H9 (cell line): ENCODE measurements at regions not wholly inside any gene's neighbourhood (a gene's known extent, or its start where the extent isn't known, plus 50 kb on each side); places are given as distances from the start of the nearest gene placed in this dataset.

Source experiments
- DNase-seq: peaks from one replicate; pipeline ENCODE4 v3.0.0-alpha.2; 2017
- H2AFZ ChIP-seq: one replicate; pipeline ENCODE4 v1.6.1; 2013; ENCODE audit warnings: mild to moderate bottlenecking, low read length, control low read depth, moderate library complexity
- H2AK5ac ChIP-seq: 2 replicates; pipeline ENCODE4 v1.6.1; 2013; ENCODE audit warnings: low read length, control low read depth, mixed read lengths; ENCODE audit not compliant: insufficient read length
- H2BK120ac ChIP-seq: one replicate; pipeline ENCODE4 v1.6.1; 2013; ENCODE audit warnings: low read depth, mild to moderate bottlenecking, low read length, control low read depth, inconsistent platforms; ENCODE audit not compliant: poor library complexity, severe bottlenecking
- H2BK12ac ChIP-seq: 2 replicates; pipeline ENCODE4 v1.6.1; 2013; ENCODE audit warnings: low read length, control low read depth, mixed read lengths, low read depth; ENCODE audit not compliant: insufficient read length
- H2BK15ac ChIP-seq: 2 replicates; pipeline ENCODE4 v1.6.1; 2013; ENCODE audit warnings: low read depth, low read length, control low read depth
- H2BK20ac ChIP-seq: one replicate; pipeline ENCODE4 v1.6.1; 2013; ENCODE audit warnings: low read depth, mild to moderate bottlenecking, low read length, control low read depth, inconsistent platforms; ENCODE audit not compliant: poor library complexity, severe bottlenecking
- H2BK5ac ChIP-seq: 2 replicates; pipeline ENCODE4 v1.6.1; 2013; ENCODE audit warnings: low read length, control low read depth, mixed read lengths; ENCODE audit not compliant: insufficient read length
- H3K14ac ChIP-seq: 2 replicates; pipeline ENCODE4 v1.6.1; 2013; ENCODE audit warnings: low read length, control low read depth; ENCODE audit not compliant: insufficient read depth
- H3K18ac ChIP-seq: 2 replicates; pipeline ENCODE4 v1.6.1; 2013; ENCODE audit warnings: low read depth, mild to moderate bottlenecking, mixed read lengths, low read length, control low read depth; ENCODE audit not compliant: insufficient read length
- H3K23ac ChIP-seq: 2 replicates; pipeline ENCODE4 v1.6.1; 2013; ENCODE audit warnings: low read length, control low read depth, mixed read lengths, low read depth; ENCODE audit not compliant: insufficient read length
- H3K23me2 ChIP-seq: 2 replicates; pipeline ENCODE4 v1.6.1; 2013; ENCODE audit warnings: low read depth, mild to moderate bottlenecking, mixed read lengths, low read length, control low read depth; ENCODE audit not compliant: insufficient read length, poor library complexity, severe bottlenecking
- H3K27ac ChIP-seq: 2 replicates; pipeline ENCODE4 v1.5.1; 2013; ENCODE audit warnings: low read length, control low read depth, mixed read lengths, low read depth; ENCODE audit not compliant: insufficient read length
- H3K27me3 ChIP-seq: 2 replicates; pipeline ENCODE4 v1.6.1; 2013; ENCODE audit warnings: low read length, control low read depth, inconsistent platforms; ENCODE audit not compliant: insufficient read depth
- H3K4ac ChIP-seq: 2 replicates; pipeline ENCODE4 v1.6.1; 2013; ENCODE audit warnings: low read depth, mild to moderate bottlenecking, control low read depth, inconsistent platforms, low read length, moderate library complexity
- H3K4me1 ChIP-seq: 2 replicates; pipeline ENCODE4 v1.6.1; 2013; ENCODE audit warnings: low read length, control low read depth, inconsistent platforms; ENCODE audit not compliant: insufficient read depth
- H3K4me2 ChIP-seq: 2 replicates; pipeline ENCODE4 v1.6.1; 2013; ENCODE audit warnings: low read length, control low read depth, mixed read lengths; ENCODE audit not compliant: insufficient read length, insufficient read depth
- H3K56ac ChIP-seq: 2 replicates; pipeline ENCODE4 v1.6.1; 2013; ENCODE audit warnings: low read depth, mild to moderate bottlenecking, mixed read lengths, low read length, control low read depth; ENCODE audit not compliant: insufficient read length
- H3K79me1 ChIP-seq: 2 replicates; pipeline ENCODE4 v1.6.1; 2013; ENCODE audit warnings: low read depth, mild to moderate bottlenecking, moderate library complexity, low read length, control low read depth, inconsistent platforms; ENCODE audit not compliant: insufficient read depth, poor library complexity, severe bottlenecking
- H3K79me2 ChIP-seq: 2 replicates; pipeline ENCODE4 v1.6.1; 2013; ENCODE audit warnings: low read length, control low read depth, inconsistent platforms; ENCODE audit not compliant: insufficient read depth
- H3K9ac ChIP-seq: 2 replicates; pipeline ENCODE4 v1.6.1; 2013; ENCODE audit warnings: low read length, control low read depth, mixed read lengths; ENCODE audit not compliant: insufficient read length; ENCODE audit errors: extremely low read depth
- H3K9me3 ChIP-seq: one replicate; pipeline ENCODE4 v1.6.1; 2013; ENCODE audit warnings: low read depth, low read length, inconsistent platforms; ENCODE audit not compliant: control insufficient read depth
- H3T11ph ChIP-seq: one replicate; pipeline ENCODE4 v1.6.1; 2013; ENCODE audit warnings: mild to moderate bottlenecking, low read length, control low read depth, inconsistent platforms
- H4K20me1 ChIP-seq: one replicate; pipeline ENCODE4 v1.6.1; 2013; ENCODE audit not compliant: control insufficient read depth, insufficient read length, insufficient read depth
- H4K5ac ChIP-seq: 2 replicates; pipeline ENCODE4 v1.6.1; 2013; ENCODE audit warnings: low read depth, mild to moderate bottlenecking, mixed read lengths, low read length, control low read depth; ENCODE audit not compliant: insufficient read length
- H4K8ac ChIP-seq: replicated peaks from 2 replicates; pipeline ENCODE4 v1.6.1; 2013; ENCODE audit warnings: low read length, control low read depth, mixed read lengths, low read depth; ENCODE audit not compliant: insufficient read length
- H4K91ac ChIP-seq: 2 replicates; pipeline ENCODE4 v1.6.1; 2013; ENCODE audit warnings: low read depth, mild to moderate bottlenecking, moderate library complexity, mixed read lengths, low read length, control low read depth; ENCODE audit not compliant: insufficient read length
- H3K27ac Mint-ChIP-seq, 3 experiments: 2 replicates in 2 of 3; 3 replicates in 1 of 3; pipeline ENCODE4 v1.8.0; 2020 to 2021; ENCODE audit warnings: mixed read lengths in 3 of 3, mild to moderate bottlenecking in 1 of 3, moderate library complexity in 1 of 3
- H3K27me3 Mint-ChIP-seq: 2 replicates; pipeline ENCODE4 v1.8.0; 2021; ENCODE audit warnings: low read depth, mild to moderate bottlenecking, moderate library complexity, mixed read lengths
- H3K36me3 Mint-ChIP-seq, 3 experiments: 2 replicates in 2 of 3; 3 replicates in 1 of 3; pipeline ENCODE4 v1.8.0; 2020 to 2021; ENCODE audit warnings: low read depth in 3 of 3, mixed read lengths in 3 of 3; ENCODE audit not compliant: insufficient read depth in 1 of 3
- H3K4me1 Mint-ChIP-seq, 2 experiments: 2 replicates each; pipeline ENCODE4 v1.8.0; 2020; ENCODE audit warnings: mixed read lengths in 2 of 2
- H3K4me3 Mint-ChIP-seq, 2 experiments: 2 replicates in 1 of 2; 3 replicates in 1 of 2; pipeline ENCODE4 v1.8.0; 2020 to 2021; ENCODE audit warnings: mild to moderate bottlenecking in 2 of 2, mixed read lengths in 2 of 2, moderate library complexity in 1 of 2
- H3K9me3 Mint-ChIP-seq, 2 experiments: 2 replicates in 1 of 2; 3 replicates in 1 of 2; pipeline ENCODE4 v1.8.0; 2020; ENCODE audit warnings: mild to moderate bottlenecking in 2 of 2, mixed read lengths in 2 of 2, moderate library complexity in 1 of 2
- CTCF ChIP-seq: fragments of 200-600 bp; sonication (generic); conservative IDR thresholded peaks from 3 replicates; pipeline ENCODE4 v1.8.0; 2021; ENCODE audit warnings: antibody characterized with exemption, mild to moderate bottlenecking
- WGBS: extraction: QIAGEN DNeasy Blood & Tissue Kit; methylation state at CpG from one replicate; pipeline ENCODE4 v1.1.7; 2013; ENCODE audit warnings: missing lambda C conversion rate, low lambda C conversion rate, mixed read lengths; ENCODE audit not compliant: insufficient read length; ENCODE audit errors: extremely low coverage; 5-methylcytosine and 5-hydroxymethylcytosine counted together

- H3K4me1 Mint-ChIP-seq, result peaks cover 12 to 15% of the 10 kb centered on the region in 2 experiments
- H3K79me2 ChIP-seq, result no peaks in the 10 kb centered on the region
- H3K4me3 Mint-ChIP-seq, result no peak overlapping the region
- H2BK120ac ChIP-seq, result no peak overlapping the region
- H3K27me3 Mint-ChIP-seq, result no peaks in the 10 kb centered on the region
- no peak overlapping the region for H4K5ac ChIP-seq
- no peak overlapping the region for H3K27ac ChIP-seq
- H3K9ac ChIP-seq, result no peak overlapping the region
- no peak for TF ChIP-seq CTCF
- DNase-seq, result no peak
- WGBS, result no CpG with 5 or more reads among the region's 6 CpGs
- no peak overlapping the region for H3K56ac ChIP-seq
- no peak overlapping the region for H2AK5ac ChIP-seq
- H3K27ac Mint-ChIP-seq, result 0 out of 7 replicates have a peak overlapping the region, but pooled peaks of 1 of the 3 experiments have one; percentile 17
- no peak overlapping the region for H2AFZ ChIP-seq
- no peaks in the 10 kb centered on the region for H3K9me3 Mint-ChIP-seq
- H4K20me1 ChIP-seq, result no peaks in the 10 kb centered on the region
- H2BK20ac ChIP-seq, result no peak overlapping the region
- no peaks in the 10 kb centered on the region for H3K23me2 ChIP-seq
- no peak overlapping the region for H4K8ac ChIP-seq
- H3K14ac ChIP-seq, result no peak overlapping the region
- H2BK15ac ChIP-seq, result no peak overlapping the region
- no peak overlapping the region for H3K4me2 ChIP-seq
- no peaks in the 10 kb centered on the region for H3K27me3 ChIP-seq
- no peak overlapping the region for H2BK12ac ChIP-seq
- no peak overlapping the region for H3K4ac ChIP-seq
- no peak overlapping the region for H3K18ac ChIP-seq
- no peaks in the 10 kb centered on the region for H3K79me1 ChIP-seq
- no peak overlapping the region for H4K91ac ChIP-seq
- no peaks in the 10 kb centered on the region for H3K9me3 ChIP-seq
- 0 out of 7 replicates have a peak, but pooled peaks cover 0 to 4% (median 0%) of the 10 kb centered on the region in 3 experiments for H3K36me3 Mint-ChIP-seq
- no peak overlapping the region for H3T11ph ChIP-seq
- no peak overlapping the region for H2BK5ac ChIP-seq
- no peak overlapping the region for H3K23ac ChIP-seq
- no peaks in the 10 kb centered on the region for H3K4me1 ChIP-seq
These were observed 1157.2 kb upstream of the ADGRL4 start for GRCh38 chr1:80163686-80164085.
